ENCODE measurements at regions not wholly inside any gene's neighbourhood (a gene's known extent, or its start where the extent isn't known, plus 50 kb on each side); places are given as distances from the start of the nearest gene placed in this dataset.

- intact Hi-C loops (cut with micrococcal nuclease; ENCODE audit: unreplicated experiment) (no loop called here), in situ Hi-C loops (cut with HindIII; ENCODE audit: low pct_unique_long_range_greater_than_20kb, low sequenced_read_pairs) (no loop called here)
- POLR2A ChIA-PET = no interaction called here
- no TSS peak for BruUV-seq (replicated peaks)
- Histone ChIP-seq H3K4me1 (ENCODE audit: control insufficient read depth, insufficient read depth, low read length) (no peaks in the 10 kb centered on the region), H3K4me3 (ENCODE audit: low read depth in 2 of 2, low read length in 2 of 2) (no peak overlapping the region), H3K9me3 (ENCODE audit: control insufficient read depth, insufficient read depth, low read depth, low read length) (peaks cover 4% of the 10 kb centered on the region), H3K36me3 (ENCODE audit: control insufficient read depth, insufficient read depth, low read length) (no peaks in the 10 kb centered on the region), H3K27me3 (ENCODE audit: control insufficient read depth, insufficient read depth, low read length) (no peaks in the 10 kb centered on the region), H3K27ac (ENCODE audit: low read length) (no peak overlapping the region)
- CTCF ChIA-PET = no interaction called here
- DNase-seq (ENCODE audit: low read depth, low spot score) (no peak), ATAC-seq (no peak)
- TF ChIP-seq POLR2AphosphoS5 (IDR thresholded peaks at IDR 0.05; ENCODE audit: low read depth, low read length) (no peak), REST (IDR thresholded peaks at IDR 0.05; ENCODE audit: insufficient read depth in 1 of 2, low read depth in 2 of 2, low read length in 1 of 2) (no peak), SIN3A (IDR thresholded peaks at IDR 0.05; ENCODE audit: borderline replicate concordance, insufficient read depth, low read depth, low read length) (no peak), TCF7L2 (IDR thresholded peaks at IDR 0.05; ENCODE audit: low read depth, low read length) (no peak), CTCF (IDR thresholded peaks at IDR 0.05) (no peak)
These were observed 1496.4 kb downstream of the RPA4 start for GRCh38 chrX:98380106-98380505.

- BruUV-seq (replicated peaks) = no TSS peak
- Histone ChIP-seq H3K4me1 (ENCODE audit: control insufficient read depth, insufficient read depth, low read length) (no peaks in the 10 kb centered on the region), H3K27ac (ENCODE audit: low read length) (no peak overlapping the region), H3K9me3 (ENCODE audit: control insufficient read depth, insufficient read depth, low read depth, low read length) (peaks cover 4% of the 10 kb centered on the region), H3K36me3 (ENCODE audit: control insufficient read depth, insufficient read depth, low read length) (no peaks in the 10 kb centered on the region), H3K4me3 (ENCODE audit: low read depth in 2 of 2, low read length in 2 of 2) (no peak overlapping the region), H3K27me3 (ENCODE audit: control insufficient read depth, insufficient read depth, low read length) (no peaks in the 10 kb centered on the region)
- intact Hi-C loops (cut with micrococcal nuclease; ENCODE audit: unreplicated experiment) (no loop called here), in situ Hi-C loops (cut with HindIII; ENCODE audit: low pct_unique_long_range_greater_than_20kb, low sequenced_read_pairs) (no loop called here)
- no peak for TF ChIP-seq SIN3A (IDR thresholded peaks at IDR 0.05; ENCODE audit: borderline replicate concordance, insufficient read depth, low read depth, low read length)
- no peak for TF ChIP-seq TCF7L2 (IDR thresholded peaks at IDR 0.05; ENCODE audit: low read depth, low read length)
- TF ChIP-seq POLR2AphosphoS5 (IDR thresholded peaks at IDR 0.05; ENCODE audit: low read depth, low read length) = no peak
- TF ChIP-seq CTCF (IDR thresholded peaks at IDR 0.05) = no peak
- TF ChIP-seq REST (IDR thresholded peaks at IDR 0.05; ENCODE audit: insufficient read depth in 1 of 2, low read depth in 2 of 2, low read length in 1 of 2) = no peak
- DNase-seq (ENCODE audit: low read depth, low spot score) = no peak
- ATAC-seq = no peak
- ChIA-PET POLR2A (no interaction called here), CTCF (no interaction called here)
These were observed 1496.8 kb downstream of the RPA4 start for GRCh38 chrX:98380556-98380955.
